ENCODE measurements at regions not wholly inside any gene's neighbourhood (a gene's known extent, or its start where the extent isn't known, plus 50 kb on each side); places are given as distances from the start of the nearest gene placed in this dataset.

- DNase-seq (ENCODE audit: low read depth, low spot score), result no peak
- Histone ChIP-seq H3K36me3 (ENCODE audit: insufficient read depth, low read length) (no peaks in the 10 kb centered on the region), H3K9me3 (ENCODE audit: low read depth, low read length) (no peaks in the 10 kb centered on the region), H3K4me3 (no peak overlapping the region), H3K9ac (ENCODE audit: insufficient read length) (no peak overlapping the region), H3K27ac (no peak overlapping the region)
- TF ChIP-seq POLR2AphosphoS5 (IDR thresholded peaks at IDR 0.05; ENCODE audit: borderline replicate concordance, low read depth, low read length) (no peak), EZH2 (IDR thresholded peaks at IDR 0.05) (no peak), FOXP2 (optimal IDR thresholded peaks at IDR 0.05; ENCODE audit: control extremely low read depth, extremely low read length, insufficient read depth) (no peak)
Observed at GRCh38 chr4:179755322-179755721, 2313.1 kb upstream of the AGA start.

GRCh38 chr4:179757641-179758040, 2315.4 kb upstream of the AGA start:
- no peak for DNase-seq (ENCODE audit: low read depth, low spot score)
- Histone ChIP-seq H3K9me3 (ENCODE audit: low read depth, low read length) (no peaks in the 10 kb centered on the region), H3K4me3 (no peak overlapping the region), H3K27ac (no peak overlapping the region), H3K9ac (ENCODE audit: insufficient read length) (no peak overlapping the region), H3K36me3 (ENCODE audit: insufficient read depth, low read length) (no peaks in the 10 kb centered on the region)
- TF ChIP-seq EZH2 (IDR thresholded peaks at IDR 0.05), result no peak
- TF ChIP-seq POLR2AphosphoS5 (IDR thresholded peaks at IDR 0.05; ENCODE audit: borderline replicate concordance, low read depth, low read length), result no peak
- TF ChIP-seq FOXP2 (optimal IDR thresholded peaks at IDR 0.05; ENCODE audit: control extremely low read depth, extremely low read length, insufficient read depth), result no peak

- DNase-seq (ENCODE audit: low read depth, low spot score), result no peak
- no peaks in the 10 kb centered on the region for H3K36me3 ChIP-seq (ENCODE audit: insufficient read depth, low read length)
- TF ChIP-seq POLR2AphosphoS5 (IDR thresholded peaks at IDR 0.05; ENCODE audit: borderline replicate concordance, low read depth, low read length), result no peak
- TF ChIP-seq EZH2 (IDR thresholded peaks at IDR 0.05), result no peak
- TF ChIP-seq FOXP2 (optimal IDR thresholded peaks at IDR 0.05; ENCODE audit: control extremely low read depth, extremely low read length, insufficient read depth), result no peak
- H3K9ac ChIP-seq (ENCODE audit: insufficient read length), result no peak overlapping the region
- no peak overlapping the region for H3K27ac ChIP-seq
- no peak overlapping the region for H3K4me3 ChIP-seq
- no peaks in the 10 kb centered on the region for H3K9me3 ChIP-seq (ENCODE audit: low read depth, low read length)
Observed at GRCh38 chr4:179762840-179763239, 2320.6 kb upstream of the AGA start.

- no peak for DNase-seq (ENCODE audit: low read depth, low spot score)
- TF ChIP-seq POLR2AphosphoS5 (IDR thresholded peaks at IDR 0.05; ENCODE audit: borderline replicate concordance, low read depth, low read length) (no peak), EZH2 (IDR thresholded peaks at IDR 0.05) (no peak), FOXP2 (optimal IDR thresholded peaks at IDR 0.05; ENCODE audit: control extremely low read depth, extremely low read length, insufficient read depth) (no peak)
- no peaks in the 10 kb centered on the region for H3K36me3 ChIP-seq (ENCODE audit: insufficient read depth, low read length)
Observed at GRCh38 chr4:179766938-179767337, 2324.7 kb upstream of the AGA start.

GRCh38 chr4:179768996-179769395, 2326.8 kb upstream of the AGA start:
- Histone ChIP-seq H3K36me3 (ENCODE audit: insufficient read depth, low read length) (no peaks in the 10 kb centered on the region), H3K9me3 (ENCODE audit: low read depth, low read length) (no peaks in the 10 kb centered on the region), H3K27ac (no peak overlapping the region), H3K4me3 (no peak overlapping the region), H3K9ac (ENCODE audit: insufficient read length) (no peak overlapping the region)
- no peak for TF ChIP-seq POLR2AphosphoS5 (IDR thresholded peaks at IDR 0.05; ENCODE audit: borderline replicate concordance, low read depth, low read length)
- TF ChIP-seq EZH2 (IDR thresholded peaks at IDR 0.05), result no peak
- no peak for TF ChIP-seq FOXP2 (optimal IDR thresholded peaks at IDR 0.05; ENCODE audit: control extremely low read depth, extremely low read length, insufficient read depth)
- no peak for DNase-seq (ENCODE audit: low read depth, low spot score)

More at GRCh38 chr4:179766938-179767337, 2324.7 kb upstream of the AGA start:
- no peak overlapping the region for H3K27ac ChIP-seq
- no peak overlapping the region for H3K9ac ChIP-seq (ENCODE audit: insufficient read length)
- no peak overlapping the region for H3K4me3 ChIP-seq
- no peaks in the 10 kb centered on the region for H3K9me3 ChIP-seq (ENCODE audit: low read depth, low read length)

- Histone ChIP-seq H3K9ac (ENCODE audit: insufficient read length) (no peak overlapping the region), H3K4me3 (no peak overlapping the region), H3K27ac (no peak overlapping the region), H3K36me3 (ENCODE audit: insufficient read depth, low read length) (no peaks in the 10 kb centered on the region), H3K9me3 (ENCODE audit: low read depth, low read length) (no peaks in the 10 kb centered on the region)
- no peak for DNase-seq (ENCODE audit: low read depth, low spot score)
- no peak for TF ChIP-seq FOXP2 (optimal IDR thresholded peaks at IDR 0.05; ENCODE audit: control extremely low read depth, extremely low read length, insufficient read depth)
- TF ChIP-seq EZH2 (IDR thresholded peaks at IDR 0.05), result no peak
- TF ChIP-seq POLR2AphosphoS5 (IDR thresholded peaks at IDR 0.05; ENCODE audit: borderline replicate concordance, low read depth, low read length), result no peak
Observed at GRCh38 chr4:179797738-179798137, 2355.5 kb upstream of the AGA start.

- no peak for TF ChIP-seq EZH2 (IDR thresholded peaks at IDR 0.05)
- TF ChIP-seq FOXP2 (optimal IDR thresholded peaks at IDR 0.05; ENCODE audit: control extremely low read depth, extremely low read length, insufficient read depth), result no peak
- Histone ChIP-seq H3K27ac (no peak overlapping the region), H3K9me3 (ENCODE audit: low read depth, low read length) (no peaks in the 10 kb centered on the region), H3K9ac (ENCODE audit: insufficient read length) (no peak overlapping the region), H3K4me3 (no peak overlapping the region), H3K36me3 (ENCODE audit: insufficient read depth, low read length) (no peaks in the 10 kb centered on the region)
- no peak for DNase-seq (ENCODE audit: low read depth, low spot score)
Observed at GRCh38 chr4:179803857-179804256, 2361.6 kb upstream of the AGA start.

GRCh38 chr4:179804440-179804839, 2362.2 kb upstream of the AGA start:
- Histone ChIP-seq H3K9me3 (ENCODE audit: low read depth, low read length) (no peaks in the 10 kb centered on the region), H3K4me3 (no peak overlapping the region), H3K27ac (no peak overlapping the region), H3K36me3 (ENCODE audit: insufficient read depth, low read length) (no peaks in the 10 kb centered on the region), H3K9ac (ENCODE audit: insufficient read length) (no peak overlapping the region)
- TF ChIP-seq POLR2AphosphoS5 (IDR thresholded peaks at IDR 0.05; ENCODE audit: borderline replicate concordance, low read depth, low read length) (no peak), FOXP2 (optimal IDR thresholded peaks at IDR 0.05; ENCODE audit: control extremely low read depth, extremely low read length, insufficient read depth) (no peak), EZH2 (IDR thresholded peaks at IDR 0.05) (no peak)
- no peak for DNase-seq (ENCODE audit: low read depth, low spot score)

GRCh38 chr4:179817317-179817716, 2375.1 kb upstream of the AGA start:
- H3K36me3 ChIP-seq (ENCODE audit: insufficient read depth, low read length), result no peaks in the 10 kb centered on the region
- no peak overlapping the region for H3K9ac ChIP-seq (ENCODE audit: insufficient read length)
- DNase-seq (ENCODE audit: low read depth, low spot score), result no peak
- H3K27ac ChIP-seq, result no peak overlapping the region
- no peaks in the 10 kb centered on the region for H3K9me3 ChIP-seq (ENCODE audit: low read depth, low read length)
- TF ChIP-seq POLR2AphosphoS5 (IDR thresholded peaks at IDR 0.05; ENCODE audit: borderline replicate concordance, low read depth, low read length) (no peak), FOXP2 (optimal IDR thresholded peaks at IDR 0.05; ENCODE audit: control extremely low read depth, extremely low read length, insufficient read depth) (no peak), EZH2 (IDR thresholded peaks at IDR 0.05) (no peak)
- H3K4me3 ChIP-seq, result no peak overlapping the region
